A204.1 (cell line): ENCODE measurements at regions not wholly inside any gene's neighbourhood (a gene's known extent, or its start where the extent isn't known, plus 50 kb on each side); places are given as distances from the start of the nearest gene placed in this dataset.

Source experiments
- FAIRE-seq: peaks from 2 replicates; lab custom pipeline; 2012; peaks lifted over from hg19 to GRCh38; lab: Jason Lieb, UNC

DNA sequence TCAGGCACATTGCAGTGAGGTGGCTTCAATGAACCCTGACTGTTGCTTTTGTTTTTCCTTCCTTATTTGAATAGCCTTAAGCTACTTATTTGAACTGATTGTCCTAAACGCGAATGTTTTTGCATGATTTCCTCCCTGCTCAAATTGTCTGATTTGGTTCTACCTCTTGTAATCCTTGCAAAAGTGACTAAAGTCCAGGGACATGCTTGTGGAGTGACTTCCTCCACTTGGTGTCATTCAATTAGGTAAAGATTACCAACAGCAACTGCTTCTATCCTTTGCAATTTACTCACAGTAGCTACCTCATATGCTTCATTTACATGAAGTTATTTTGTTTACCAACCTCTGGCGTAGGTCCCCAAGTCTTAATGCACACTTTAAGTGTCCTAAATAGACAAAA is 295.9 kb upstream of the TMEM229A start:
- no peak for FAIRE-seq

DNA sequence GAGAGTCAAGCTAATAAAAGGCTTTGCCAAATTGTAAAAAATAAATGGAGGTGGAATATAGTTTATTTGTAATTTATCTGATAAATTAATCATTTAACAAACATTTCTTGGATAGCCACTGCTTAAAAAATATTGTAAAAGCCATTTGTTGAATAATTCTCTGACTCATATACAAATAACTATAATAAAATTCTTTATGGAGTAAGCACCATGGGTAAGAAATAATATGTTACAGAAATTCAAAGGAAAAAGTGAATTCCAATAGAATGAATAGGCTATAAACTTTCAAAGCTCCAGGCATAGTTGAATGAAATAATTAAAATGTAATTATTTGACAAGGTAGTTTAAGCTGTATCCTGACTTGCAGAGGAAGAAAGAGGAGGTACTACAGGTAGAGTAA is 291.4 kb upstream of the TMEM229A start:
- peak; percentile 57 for FAIRE-seq

DNA sequence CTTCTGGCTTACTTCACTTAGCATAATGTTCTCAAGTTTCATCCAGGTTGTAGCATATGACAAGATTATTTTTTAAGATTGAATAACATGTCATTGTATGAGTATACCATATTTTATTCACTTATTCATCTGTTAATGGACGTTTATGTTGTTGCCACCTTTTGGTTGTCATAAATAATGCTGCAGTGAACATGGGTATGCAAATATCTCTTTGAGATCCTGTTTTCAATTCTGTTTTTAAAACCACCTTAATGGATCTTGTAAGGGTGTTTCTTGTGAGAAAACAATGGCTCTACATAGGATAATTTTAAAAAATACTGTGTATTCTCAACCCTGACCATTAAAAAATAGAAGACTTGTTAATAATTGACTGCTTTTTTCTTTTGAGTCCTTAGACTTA is 290.7 kb upstream of the TMEM229A start:
- FAIRE-seq, result no peak

DNA sequence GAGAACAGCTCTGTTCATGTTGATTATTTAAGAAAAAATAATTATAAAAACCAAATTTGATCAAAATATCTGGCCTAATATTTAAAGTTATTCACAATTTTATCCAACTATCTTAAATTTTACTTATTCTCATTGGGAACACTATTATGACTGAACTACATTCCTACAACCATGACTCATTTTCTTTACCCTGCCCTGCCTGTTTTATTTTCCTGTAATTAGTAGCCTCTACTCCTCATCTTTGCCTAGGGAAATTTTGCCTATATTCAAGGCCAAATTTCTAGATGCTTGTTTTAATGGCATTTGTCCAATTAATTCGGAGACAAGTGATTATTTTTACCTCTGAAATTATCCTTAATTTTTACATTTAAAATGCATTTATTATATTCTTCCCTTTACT is 289.7 kb upstream of the TMEM229A start:
- FAIRE-seq, result no peak

DNA sequence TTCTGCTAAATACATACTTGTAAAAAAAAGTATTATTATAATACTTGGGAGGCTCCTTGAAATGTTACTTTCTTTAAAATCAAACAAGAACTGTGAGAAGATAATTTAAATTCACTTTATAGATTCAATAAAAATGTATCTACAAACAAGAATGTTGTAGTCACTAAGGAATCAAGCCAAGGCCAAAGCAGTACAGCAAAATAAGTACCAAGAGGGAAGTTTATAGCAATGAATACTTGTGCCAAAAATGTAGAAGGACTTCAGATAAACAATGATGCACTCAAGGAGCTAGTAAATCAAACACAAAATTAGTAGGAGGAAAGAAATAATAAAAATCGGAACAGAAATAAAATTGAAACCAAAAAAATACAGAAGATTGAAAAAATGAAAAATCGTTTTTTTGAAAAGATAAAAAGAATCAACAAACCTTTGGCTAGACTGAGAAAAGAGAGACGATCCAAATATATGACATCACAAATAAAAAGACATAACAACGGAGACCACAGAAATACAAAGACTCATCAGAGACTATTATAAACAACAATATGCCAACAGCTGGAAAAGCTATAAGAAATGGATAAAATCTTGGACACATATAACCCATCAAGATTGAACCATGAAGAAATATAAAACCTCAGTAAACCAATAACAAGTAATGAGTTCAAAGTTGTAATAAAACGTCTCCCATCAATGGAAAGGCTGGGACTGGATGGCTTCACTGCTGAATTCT is 286.0 kb upstream of the TMEM229A start:
- no peak for FAIRE-seq

DNA sequence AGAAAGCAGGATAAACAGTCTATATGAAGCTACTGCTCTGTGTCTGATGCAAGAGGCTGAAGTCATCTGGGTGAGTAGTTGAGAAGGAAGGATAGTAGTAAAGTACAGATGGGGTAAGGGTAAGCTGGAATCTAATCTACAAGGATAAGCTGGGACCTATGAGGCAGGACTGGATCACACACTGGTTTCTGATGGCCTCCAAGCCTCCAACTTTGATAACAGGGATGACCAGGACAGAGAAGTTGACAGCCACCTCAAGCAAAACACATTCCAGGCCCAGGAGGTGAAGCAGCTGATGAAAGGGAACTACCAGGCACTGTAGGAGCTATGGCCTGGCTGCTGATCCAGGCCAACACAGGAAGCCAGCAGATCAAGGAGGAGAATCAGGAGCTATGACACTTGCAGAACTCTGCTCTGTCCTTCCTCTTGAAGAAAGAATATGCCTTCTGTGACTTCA is 278.1 kb upstream of the TMEM229A start:
- no peak for FAIRE-seq

DNA sequence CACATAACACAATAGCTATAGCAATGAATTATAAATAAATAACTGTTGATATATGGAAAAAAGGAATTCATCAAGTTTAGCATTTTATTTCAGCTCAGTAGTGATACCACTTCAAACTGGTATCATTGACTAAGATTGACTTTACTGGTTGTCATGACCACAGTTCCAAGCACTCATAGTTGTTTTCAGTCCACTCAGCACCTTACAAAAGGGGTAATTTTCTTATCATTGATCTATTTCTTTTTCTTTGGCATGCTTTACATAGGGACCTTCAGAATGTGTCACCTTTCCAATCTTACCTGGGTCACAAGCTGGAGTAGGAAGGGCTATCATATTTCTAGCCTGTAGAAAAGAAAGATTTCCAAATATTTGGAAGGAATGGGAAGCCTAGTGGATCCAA is 275.5 kb upstream of the TMEM229A start:
- no peak for FAIRE-seq

DNA sequence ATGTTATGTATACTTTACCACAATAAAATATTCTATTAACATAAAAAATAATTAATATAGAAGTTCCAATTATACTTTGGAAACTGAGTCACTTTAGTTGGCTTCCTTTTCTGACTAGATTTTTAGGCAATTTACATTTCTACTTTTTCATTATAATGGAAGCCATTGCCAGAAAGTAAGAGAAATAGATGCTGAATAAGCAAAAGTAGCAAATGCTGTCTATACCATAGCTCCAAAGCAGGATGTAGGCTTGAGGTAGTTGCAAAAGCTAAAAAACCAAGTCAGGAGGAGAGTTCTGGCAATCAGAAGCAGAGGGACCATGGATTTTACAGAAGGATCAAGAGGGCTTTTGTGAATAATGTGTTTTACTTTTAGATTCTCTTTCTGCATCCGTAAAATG is 262.4 kb upstream of the TMEM229A start:
- FAIRE-seq, result no peak

DNA sequence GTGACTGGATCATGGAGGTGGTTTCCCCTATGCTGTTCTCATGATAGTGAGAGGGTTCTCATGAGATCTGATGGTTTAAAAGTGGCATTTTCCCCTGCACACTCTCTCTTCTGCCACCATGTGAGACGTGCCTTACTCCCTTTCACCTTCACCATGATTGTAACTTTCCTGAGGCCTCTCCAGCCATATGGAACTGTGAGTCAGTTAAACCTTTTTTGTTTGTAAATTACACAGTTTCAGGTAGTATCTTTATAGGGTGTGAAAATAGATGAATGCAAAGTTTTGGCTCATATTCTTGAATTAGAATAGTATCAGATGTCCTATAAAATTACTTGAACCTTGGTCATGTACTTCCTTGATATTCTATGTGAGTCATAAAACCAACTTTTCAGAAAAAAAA is 252.1 kb upstream of the TMEM229A start:
- FAIRE-seq, result no peak

DNA sequence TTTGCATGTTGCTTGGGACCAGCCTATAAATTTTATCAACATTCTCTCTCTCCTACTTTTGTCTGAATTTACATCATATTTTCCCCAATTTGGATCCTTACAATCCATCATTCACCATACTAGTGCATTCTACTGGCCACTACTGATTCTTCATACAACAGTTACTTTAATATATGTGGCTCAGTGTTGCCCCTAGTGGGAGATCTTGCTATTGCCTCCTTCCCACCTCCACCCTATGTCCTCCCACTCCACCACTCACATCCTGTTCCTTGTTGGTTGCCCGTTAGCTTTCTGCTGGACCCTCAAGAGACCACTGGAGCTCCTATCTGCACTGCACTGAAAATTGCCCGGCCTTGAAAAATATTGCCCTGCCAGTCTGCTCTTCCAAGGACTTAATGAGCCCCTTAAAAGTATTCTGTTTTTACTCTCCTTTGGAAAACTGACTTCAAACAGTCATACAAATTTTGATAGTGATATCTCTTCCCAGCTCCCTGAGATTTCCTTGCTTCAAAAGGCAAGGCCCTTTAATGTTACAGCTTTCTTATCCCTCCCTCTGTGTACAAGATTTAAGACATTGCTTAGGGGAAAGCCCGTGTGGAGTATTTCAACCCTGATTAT is 243.2 kb upstream of the TMEM229A start:
- no peak for FAIRE-seq

DNA sequence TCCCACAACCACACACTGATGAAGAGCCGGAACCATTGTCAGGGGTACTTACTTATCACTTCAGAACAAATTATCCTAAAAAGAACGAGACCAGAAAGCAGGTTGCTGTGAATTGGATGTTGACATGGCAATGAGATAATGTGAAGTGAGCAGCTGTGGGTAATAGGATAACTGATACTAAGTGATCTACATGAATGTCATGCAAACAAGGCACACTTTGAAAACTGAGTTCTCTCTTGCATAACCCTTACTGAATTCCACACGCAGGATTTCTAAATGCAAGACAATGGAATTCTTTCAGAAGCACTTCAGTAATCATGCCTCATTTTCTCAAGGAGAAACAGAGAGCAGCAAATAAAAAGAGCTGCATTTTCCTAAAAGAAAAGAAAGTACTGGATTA is 242.5 kb upstream of the TMEM229A start:
- no peak for FAIRE-seq

DNA sequence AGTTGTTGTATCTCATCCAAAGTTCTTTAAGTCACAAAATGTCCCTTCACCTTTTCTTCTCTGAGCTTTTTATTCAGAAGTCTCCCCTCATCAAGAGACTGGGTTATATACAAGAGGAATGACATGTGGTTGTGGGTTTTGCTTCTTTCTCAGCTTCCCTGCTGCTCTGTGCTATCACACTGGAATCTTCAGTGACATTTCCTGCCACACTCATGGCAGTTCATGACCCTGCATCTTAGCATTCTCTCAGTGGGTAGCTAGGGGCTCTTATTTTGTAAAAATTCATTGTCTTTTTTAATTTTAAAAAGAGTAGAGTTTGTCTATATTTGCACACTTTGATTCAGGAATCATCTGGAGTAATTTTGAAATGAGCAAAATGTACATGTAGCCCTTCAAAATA is 236.9 kb upstream of the TMEM229A start:
- FAIRE-seq, result no peak

DNA sequence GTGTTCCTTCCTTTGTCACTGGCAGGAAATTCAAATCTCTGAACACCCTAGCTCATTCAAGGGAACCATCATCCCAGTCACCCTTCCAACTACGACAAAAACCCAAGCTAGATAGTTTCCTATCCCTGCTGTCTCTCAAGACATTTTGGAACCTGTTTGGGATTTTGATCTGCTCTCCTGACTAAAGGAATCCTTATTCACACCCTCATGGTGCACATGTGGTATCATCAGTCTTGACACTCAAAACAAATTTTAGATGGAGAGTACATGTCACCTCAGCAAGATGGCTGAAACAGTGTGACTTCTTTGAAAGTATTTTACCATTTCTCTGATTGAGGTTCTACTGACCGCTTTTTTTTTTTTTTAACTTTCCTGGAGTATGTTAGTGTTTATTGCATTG is 234.3 kb upstream of the TMEM229A start:
- FAIRE-seq, result no peak

DNA sequence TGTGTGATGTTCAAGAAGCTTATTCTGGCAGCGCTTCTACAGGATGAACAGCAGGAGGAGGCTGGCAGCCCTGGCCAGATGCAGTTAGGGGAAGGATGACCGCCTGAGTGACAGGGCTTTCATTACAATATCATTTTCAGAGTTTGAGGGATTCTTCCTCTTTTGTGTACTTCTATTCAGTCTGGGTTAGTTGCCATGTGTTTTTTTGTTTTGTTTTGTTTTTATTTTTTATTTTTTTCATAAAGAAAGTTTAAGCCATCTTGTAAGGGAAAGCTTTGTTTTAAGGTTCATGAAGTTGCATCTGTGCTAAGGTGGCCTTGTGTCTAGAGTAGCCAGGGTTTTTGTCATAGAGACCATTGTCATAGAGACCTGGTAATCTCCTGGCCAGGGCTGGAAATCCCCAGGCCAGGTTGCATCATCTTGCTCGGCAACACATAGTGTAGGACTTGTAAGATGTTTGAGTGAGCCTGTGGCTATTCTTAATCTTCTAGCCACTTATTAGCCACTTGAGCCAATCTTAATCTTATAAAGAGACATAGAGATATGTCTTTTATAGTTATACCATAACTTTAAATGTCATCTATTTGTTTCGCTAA is 230.5 kb upstream of the TMEM229A start:
- FAIRE-seq, result no peak

DNA sequence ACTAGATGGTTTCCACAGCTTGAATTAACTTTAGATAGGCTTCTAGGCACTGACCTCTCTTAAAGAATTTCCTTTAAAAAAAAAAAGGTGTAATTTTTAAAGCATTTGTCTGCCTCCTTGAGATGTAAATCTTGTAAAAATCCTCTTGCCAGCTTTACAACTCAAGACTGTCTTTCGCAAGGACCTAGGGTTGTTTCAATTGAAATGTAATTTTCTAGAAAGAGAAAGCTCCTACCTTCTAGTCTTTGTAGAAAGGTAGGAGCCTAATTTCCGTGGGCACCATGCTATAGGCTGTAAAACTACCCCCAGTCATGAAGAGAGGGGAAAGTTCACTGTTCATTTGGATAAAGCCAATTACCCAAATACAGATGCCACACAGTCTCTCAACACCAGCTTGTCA is 228.8 kb upstream of the TMEM229A start:
- no peak for FAIRE-seq

DNA sequence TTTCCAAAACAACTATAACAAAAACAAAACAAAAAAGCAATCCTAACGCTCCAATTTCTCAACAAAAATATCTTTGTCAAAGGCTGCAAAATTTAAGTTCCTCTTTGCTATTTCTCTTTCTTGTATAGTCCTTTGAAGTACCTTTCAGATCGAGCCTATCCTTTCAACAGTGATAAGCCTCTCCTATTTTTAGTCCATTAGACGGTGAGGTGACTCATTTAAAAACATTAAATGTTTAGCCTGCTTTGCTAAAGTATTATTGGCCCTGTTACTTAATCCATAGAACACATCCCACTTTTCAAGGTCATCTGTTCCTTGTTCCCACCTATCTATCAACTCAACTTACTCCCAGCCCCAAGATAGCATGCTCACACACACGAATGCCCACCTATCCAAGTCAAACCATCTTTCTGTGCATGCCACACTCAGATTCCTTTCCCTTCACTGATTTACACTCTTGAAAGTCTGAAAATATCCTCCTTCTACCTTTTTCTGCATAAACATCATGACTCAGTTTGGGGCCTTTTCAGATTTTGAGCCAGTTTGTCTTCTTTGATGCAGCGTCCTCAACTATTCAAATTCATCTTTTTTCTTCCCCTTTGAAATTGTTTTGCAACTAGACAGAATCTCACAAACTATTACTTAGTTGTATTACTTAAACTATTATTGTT is 224.9 kb upstream of the TMEM229A start:
- no peak for FAIRE-seq

DNA sequence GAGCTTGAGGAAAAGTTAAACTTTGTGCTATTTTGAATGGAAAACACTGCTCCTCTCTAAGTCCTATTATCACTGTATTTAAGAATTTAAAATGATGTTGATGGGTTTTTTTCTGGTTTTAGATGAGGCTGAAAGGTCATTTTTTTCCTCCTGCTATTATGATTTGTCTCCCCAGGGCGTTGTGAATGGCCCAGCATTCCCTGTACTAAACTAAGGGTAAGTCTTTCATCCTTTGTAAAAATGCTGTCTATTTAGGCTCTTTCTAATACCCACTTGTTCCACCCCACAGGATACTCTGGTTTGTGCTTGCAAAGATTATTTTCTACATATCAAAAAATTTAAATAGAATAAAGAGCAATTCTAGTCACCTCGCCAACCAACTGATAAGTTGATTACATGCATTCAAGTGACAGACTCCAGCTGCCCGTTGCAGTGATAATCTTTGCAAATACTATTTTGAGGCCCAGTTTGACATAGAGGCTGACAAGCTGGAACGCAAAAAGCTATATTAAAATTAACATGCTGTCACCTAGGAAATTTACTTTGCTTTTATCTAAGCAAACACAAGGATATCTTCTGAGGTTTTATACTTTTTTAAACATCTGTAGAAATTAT is 222.3 kb upstream of the TMEM229A start:
- no peak for FAIRE-seq

DNA sequence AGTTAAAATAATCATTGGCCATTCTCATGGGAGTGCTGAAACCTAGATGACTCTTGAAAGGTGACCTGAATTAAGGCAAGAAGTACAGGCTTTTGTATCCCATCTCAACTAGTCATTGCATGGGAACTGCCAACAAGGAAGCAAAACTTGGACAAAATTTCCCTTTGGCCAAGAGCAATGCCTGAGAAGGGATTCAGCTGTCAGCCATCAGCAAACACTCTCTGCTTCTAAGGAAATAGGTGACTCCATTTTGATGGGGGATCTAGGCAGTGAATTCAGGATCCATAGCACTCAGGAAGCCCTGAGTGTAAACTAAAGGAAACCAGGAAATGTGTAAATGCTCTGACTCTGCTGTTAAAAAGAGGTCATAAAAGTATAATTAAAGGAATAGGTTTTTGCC is 221.5 kb upstream of the TMEM229A start:
- no peak for FAIRE-seq

DNA sequence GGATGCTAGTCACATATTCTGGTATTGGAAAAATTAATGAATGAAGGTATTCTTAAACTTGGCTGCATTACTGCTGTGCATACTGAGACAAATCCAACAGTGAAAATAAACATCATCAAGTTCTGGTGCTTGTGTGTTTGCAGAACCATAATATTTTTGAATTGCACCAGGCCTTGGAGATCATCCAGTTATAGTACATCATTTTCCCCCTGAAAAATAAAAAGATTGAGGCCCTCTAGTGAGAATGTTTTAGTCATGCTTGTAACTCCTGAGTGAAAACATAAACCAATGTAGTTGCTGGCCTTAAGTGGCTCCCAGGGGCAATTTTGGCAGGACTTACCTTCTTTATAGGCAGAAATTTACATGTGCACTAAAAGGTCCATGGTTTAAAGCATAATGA is 218.8 kb upstream of the TMEM229A start:
- no peak for FAIRE-seq

DNA sequence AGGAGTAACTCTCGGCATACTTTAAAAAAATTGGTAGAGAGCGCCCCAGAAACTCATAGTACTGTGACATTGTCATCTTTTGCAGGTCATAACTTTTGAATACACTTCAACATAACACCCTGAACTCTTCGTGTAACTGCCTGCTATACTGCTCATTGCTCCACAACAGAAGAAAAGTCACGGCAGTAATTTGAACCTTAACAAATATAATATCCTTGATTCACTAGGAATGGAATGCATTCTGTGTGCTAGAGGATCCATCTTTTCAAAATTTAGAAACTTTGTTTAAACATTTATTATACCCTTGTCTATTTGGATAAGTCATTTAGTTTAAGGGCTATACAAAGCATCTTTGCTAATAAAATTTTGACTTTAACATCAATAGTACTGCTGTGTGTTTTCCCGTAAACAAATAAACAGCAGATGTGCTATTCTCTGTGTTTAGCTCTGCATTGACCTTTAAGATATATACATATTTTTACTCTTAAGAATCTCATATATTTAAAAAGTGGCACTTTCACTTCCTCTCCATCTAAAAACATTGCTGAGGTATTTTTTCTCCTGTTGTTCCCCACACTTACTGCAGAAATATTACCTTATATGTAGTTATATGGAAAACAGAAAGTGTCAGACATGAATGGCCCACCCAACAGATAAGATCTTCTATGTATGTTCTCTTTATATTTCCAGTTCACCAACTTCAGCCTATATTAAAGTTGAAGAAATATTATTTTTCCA is 217.6 kb upstream of the TMEM229A start:
- no peak for FAIRE-seq

DNA sequence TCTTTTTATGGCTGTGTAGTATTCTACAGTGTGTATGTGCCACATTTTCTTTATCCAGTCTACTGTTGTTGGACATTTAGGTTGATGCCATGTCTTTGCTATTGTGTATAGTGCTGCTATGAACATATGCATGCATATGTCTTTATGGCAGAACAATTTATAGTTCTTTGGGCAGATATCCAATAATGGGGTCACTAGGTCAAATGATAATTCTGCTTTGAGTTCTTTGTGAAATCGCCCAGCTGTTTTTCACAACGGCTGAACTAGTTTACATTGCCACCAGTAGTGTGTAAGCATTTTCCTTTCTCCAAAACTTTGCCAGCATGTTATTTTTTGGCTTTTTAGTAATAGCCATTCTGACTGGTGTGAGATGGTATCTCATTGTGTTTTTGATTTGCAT is 214.8 kb upstream of the TMEM229A start:
- no peak for FAIRE-seq

DNA sequence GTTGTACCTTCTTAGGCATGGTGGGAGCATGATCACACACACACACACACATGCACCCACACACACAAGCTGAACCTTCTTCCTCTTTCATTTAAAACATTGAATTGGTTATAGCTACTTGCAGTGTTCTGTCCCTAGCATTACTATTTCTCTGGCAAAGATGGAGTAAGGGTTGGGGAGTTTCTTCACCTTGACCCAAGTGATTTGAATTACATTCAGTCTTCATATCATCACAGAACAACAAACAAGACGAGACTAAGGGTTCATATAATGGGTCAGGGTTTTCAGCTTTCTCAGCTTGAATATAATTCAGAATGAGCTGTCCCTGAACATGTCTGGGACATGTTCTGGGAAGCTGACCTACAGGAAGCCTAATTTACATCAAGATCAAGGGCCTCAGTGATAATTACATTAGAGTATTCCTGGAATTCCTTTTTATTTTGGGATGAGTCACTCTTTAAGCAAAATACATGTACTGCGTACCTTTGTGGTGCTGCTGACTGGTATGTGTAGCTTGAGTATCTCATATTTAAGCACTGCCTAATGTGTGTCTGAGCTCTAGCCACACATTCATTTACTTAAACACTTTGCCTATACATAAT is 213.5 kb upstream of the TMEM229A start:
- FAIRE-seq, result no peak
